NCI-H446 treated with DMSO at 0.1 percent for 48 hours (cell line): ENCODE measurements at regions not wholly inside any gene's neighbourhood (a gene's known extent, or its start where the extent isn't known, plus 50 kb on each side); places are given as distances from the start of the nearest gene placed in this dataset.

Experiments
- DNase-seq: peaks from one replicate; lab custom pipeline; 2025; lab: John Stamatoyannopoulos, UW

DNA sequence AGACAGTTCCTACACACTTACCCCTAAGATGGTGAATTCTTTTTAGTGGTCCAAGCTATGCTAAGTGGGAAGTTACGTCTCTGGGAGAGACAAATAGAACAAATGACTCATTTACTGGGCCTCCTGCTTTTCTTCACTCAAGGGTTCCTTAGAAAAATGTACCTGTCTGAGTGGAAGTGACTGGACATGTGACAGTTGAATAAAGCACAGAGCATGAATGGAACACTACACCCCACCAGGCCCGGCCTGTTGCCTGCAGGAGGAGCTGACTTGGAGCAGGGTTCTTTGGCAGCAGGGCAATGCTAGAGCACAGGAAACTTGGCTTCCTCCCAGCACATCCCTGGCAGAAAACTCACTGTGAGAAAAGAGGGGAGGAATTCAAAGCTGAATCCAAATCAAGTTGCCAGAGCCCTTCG is 451.0 kb upstream of the SETBP1 start:
- peak; percentile 87 for DNase-seq

DNA sequence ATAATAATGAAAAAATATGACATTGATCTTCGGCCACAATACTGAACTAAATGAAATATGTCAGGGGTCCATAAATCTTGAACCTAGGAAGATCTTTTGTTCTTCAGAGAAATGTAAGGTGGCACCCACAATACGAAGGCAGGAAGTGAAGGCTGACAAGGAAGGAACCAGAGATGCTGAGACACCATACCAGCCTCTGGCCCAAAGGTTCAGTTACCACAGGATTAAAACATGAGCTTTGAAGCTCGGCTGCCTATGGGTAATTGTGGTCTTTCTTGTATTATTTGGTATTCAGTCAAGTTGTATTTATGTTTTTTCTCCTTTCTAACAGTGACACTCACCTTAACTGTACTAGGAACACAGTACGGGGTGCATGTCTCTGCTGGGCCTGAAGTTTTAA is 448.8 kb upstream of the SETBP1 start:
- no peak for DNase-seq

DNA sequence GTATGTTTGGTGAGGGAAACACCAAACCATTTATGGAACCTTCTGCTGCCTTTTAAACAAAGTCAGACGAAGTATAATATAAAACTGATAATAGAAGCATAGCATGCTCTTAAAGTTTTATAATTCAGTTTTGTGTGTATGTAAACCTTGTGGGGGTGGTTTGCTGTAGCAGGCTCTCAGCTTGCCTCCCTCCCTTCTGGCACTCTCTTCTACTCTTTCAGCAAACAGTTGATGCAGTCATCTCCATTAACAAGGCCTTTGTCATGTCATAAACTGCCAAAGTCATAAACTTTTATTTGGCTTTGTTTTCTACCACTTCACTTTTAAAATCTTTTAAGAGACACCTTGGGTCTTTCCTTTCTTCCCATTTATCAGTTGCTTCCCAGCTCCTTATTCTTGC is 448.2 kb upstream of the SETBP1 start:
- DNase-seq = no peak

DNA sequence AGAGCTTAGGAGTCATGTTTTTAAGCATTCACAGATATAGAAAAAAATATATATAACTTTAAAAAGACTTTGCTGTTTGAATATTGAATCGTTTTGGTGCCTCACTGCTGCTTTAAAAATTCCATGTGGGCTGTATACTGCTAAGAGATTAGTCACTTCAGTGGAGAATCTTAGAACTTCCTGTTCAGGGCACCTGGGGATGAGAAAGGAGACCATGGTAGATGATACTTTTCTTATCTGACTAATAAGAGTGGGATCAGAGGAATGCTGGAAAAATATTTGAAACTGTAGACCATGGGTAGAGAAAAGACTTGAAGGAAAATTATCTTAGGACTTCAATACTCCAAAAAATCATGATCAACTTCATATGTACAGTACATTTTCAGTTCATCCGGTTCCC is 442.2 kb upstream of the SETBP1 start:
- no peak for DNase-seq

DNA sequence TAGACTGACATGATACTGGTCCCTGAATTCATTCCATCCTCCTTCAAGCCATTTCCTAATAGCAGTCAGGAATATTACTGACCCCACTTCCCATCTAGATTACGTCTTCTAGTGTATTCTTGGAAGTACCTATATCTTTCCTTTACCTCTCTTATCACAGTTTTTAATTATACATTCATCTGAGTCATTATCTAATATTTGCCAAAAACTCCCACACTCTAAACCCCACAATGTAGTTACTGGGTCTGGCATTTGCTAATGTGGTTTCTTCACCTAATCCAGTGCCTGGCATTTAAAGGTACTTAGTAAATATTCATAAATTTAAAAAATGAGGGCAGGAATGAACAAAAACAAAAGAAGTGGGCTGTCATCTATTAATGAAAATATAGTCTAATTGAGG is 441.8 kb upstream of the SETBP1 start:
- no peak for DNase-seq

DNA sequence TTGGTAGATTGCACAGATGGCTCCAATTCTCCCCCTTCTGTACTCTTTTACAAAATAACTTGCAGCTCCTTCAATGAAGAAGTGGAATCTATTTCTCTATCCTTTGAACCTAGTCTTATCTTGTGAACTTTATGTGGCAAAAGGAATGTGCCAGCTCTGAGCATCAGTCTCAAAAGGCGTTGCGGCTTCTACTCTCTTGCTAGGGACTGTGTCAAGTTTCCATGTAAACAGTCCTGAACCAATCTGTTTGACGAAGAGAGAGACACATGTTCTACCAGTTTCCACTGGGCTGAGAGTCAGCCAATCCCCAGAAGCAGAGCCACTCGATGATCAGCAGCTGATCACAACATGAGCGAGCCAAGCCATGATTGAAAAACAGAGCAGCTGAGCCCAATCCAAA is 439.7 kb upstream of the SETBP1 start:
- no peak for DNase-seq

DNA sequence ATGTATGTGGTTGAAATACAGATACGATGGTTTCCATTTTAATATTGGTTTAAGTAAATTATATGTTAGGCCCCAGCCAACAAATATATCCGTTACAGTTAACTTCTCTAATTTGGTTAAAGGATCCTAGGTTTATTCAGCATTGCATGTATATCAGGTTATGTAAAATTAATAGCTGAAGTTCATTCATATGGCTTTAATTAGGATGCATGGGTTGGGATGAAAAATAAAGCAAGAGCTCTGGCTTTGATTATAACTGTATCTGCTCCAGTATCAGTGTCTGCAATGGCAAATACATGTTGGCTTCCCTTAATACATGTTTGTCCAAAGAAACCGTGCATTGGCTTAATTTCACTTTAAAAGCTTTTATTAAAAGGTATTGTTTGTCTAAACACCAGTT is 435.7 kb upstream of the SETBP1 start:
- DNase-seq = no peak

DNA sequence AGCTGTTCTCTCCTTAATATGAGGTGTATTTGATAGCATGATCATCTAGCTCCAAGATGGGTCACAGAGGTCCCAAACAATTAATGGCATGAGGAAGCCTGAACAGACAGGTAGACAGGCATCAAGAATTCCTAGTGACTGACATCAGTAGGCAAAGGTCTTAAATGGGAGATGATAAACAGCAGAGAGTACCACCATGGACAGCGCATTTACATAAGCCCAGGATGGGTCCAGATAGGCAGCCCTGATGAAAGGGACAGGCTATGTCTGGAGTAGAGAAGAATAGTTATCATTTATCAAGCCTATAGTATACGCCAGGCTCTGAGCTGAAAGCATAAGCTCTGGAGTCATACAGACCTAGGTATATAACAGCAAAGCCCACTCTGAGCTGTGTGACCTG is 434.7 kb upstream of the SETBP1 start:
- no peak for DNase-seq

DNA sequence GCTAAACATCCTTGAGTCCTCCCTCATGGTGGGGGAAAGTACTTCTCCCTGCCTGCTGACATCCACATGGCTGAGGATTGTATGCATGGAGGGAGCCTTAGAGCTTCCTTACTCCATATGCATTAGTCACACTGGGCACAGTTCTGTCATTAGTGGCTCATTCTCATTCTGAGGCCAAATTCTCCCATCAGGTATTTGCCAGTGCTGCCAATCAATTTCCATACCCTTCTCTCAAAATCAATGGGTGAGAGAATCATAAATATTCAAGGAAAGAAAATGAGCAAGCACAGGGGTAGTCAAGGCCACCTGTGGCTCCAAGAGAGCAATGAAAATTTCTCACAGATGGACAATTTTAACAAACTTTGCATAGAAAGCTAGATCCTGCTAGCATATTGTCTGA is 422.6 kb upstream of the SETBP1 start:
- no peak for DNase-seq

DNA sequence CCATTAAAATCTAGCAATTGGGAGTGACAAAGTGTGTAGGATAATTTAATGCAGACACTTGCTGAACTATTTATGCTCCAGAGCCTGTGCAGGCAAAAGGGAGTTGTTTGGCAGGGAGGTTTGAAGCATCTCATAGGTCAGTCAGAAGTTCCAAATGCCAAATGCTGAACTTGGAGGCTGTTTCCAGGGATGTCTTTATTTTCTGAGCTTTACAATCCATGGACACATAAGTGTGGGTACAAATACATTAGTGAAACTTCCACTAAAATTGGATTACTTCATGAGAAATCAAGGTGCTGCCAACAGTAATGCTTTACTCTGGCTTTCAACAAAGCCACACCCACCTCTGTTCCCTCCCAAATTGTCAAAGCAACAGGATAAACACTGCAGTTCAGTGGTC is 422.1 kb upstream of the SETBP1 start:
- DNase-seq = no peak

DNA sequence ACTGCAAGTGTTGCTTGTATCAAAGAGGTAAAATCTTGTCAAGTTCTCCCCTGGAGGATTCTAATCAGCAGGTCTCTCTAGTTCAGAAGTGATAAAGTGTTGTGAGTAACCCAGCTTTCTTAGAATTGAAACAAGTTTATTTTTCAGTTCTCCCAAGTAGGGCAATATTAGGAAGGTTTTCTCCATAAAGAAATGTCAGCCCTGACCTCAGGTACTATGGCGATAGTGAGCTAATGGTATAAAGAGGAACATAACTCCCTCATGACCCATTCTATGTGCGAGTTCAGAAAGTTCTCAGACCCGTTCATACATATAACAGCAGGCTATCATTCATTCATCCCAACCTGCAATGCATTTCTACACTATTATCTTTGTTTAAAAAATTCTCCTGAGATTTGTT is 421.1 kb upstream of the SETBP1 start:
- DNase-seq = no peak

DNA sequence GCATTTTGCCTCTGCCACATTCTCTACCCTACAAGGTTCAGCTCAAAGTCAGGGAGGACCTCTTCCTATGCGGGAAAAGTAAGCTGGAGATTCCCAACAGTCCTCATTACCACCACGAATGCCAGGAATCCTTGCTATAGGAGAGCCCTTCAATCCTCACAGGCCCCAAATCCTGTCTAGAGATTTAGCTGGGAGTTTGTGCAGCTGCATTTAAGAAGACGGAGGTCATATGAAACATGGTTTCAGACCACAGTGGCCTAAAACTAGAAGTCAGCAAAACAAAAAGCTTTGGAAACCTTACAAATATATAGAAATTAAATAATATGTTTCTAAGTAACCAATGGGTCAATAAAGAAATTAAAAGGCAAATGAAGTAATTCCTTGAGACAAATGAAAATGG is 415.3 kb upstream of the SETBP1 start:
- no peak for DNase-seq

DNA sequence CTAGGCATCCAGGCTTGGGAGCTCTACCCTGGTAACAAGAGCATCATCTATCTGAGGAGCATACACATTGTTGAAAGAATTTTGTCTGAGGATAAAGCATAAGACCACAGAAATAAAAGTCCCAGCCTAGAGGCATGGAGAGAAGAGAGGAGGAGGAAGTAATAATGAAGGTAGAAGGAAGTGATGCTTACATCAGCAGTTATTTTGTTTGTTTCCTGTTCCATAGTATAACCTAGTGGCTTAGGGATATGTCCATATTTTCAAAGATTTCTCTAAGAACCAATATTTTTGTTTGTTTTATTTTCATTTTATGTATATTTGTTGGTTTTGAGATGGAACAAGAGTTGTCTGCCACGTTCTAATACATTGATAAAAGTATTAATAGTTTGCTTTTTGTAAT is 407.4 kb upstream of the SETBP1 start:
- DNase-seq = no peak

DNA sequence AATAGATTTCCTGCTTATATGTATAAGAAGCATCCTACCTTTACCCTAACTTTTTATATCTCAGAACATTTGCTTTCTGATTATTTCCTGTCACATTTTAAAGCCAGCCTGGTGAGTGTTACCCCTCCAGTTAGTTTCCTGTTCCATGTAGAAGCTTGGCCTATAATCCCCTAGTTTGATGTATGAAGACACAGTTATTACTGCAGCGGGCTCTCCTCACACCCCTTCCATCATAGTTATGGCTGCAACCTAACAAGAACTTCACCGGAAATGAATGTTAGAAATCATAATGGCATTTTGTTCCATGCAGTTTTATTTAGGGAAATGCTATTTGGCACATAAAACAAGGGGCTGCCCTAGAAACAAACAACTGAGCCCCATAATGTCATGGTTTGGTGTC is 400.2 kb upstream of the SETBP1 start:
- no peak for DNase-seq

DNA sequence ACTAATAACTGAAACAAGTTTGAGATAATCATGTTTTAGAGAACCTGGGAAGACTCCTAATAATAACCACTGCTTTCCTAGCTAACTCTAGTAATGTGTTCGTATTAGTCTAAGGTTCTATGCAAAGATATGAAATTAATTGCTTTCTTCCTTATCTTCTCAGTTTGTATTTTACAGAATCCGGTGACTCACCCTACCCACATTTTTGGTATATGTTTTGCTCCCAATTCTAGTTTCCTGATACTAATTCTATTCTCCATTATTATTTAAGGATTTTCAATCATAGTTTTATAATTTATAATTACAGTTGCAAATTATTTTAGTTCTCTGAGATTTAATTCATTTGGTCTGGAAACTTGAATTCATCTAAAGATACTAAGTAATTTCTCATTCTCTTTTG is 394.6 kb upstream of the SETBP1 start:
- no peak for DNase-seq

DNA sequence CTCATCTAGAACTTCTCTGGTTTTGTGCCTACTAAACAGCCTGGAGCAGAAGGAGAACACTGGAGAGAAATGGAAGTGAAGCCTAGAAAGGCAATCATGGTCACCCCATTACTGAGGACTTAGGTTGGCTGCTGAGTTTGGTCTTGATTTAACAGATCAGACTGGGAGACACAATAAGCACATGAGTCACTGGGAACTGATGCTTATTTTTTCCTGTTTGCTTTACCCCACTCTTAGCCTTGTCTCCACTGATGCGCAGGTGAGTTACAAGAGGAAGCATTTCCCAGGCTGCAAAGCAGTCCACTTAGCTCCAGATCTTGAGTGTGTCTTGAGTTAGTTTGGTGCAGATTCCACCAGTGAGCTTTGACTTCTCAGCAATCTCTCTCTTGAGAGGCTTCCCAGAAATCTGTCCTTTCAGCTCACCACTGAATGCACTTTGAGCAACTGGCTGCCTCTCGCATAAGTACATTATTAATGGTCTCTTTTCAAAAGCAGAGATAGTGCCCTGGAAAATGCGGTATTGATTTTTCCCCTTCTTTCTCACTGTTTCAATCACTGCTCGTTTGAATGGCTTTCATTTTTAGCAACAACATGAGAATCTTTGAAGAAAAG is 390.2 kb upstream of the SETBP1 start:
- DNase-seq = no peak

DNA sequence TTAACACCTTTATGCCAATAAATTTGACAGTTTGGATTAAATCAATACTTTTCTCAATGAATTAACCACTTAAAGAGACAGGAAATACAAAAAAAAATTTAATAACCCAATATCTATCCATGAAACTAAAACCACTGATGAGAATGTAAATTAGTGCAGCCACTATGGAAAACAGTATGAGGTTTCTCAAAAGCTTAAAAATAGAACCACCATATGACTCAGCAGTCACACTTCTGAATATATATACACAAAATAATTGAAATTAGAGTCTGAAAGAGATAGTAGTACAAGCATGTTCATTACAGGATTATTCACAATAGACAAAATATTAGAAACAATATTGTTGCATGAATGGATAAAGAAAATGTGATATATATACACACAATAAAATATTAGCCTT is 382.1 kb upstream of the SETBP1 start:
- no peak for DNase-seq

DNA sequence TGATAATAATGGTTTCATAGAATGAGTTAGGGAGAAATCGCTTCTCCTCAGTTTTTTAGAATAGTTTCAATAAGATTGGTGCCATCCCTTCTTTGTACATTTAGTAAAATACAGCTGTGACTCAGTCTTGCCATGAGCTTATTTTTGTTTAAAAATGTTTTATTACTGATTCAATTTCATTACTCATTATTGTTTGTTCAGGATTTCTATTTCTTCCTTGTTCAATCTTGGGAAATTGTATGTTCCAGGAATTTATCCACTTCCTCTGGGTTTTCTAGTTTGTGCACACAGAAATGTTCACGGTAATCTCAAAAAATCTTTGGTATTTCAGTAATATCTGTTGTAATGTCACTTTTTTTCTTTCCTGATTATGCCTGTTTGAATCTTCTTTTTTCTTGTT is 371.5 kb upstream of the SETBP1 start:
- DNase-seq = no peak

DNA sequence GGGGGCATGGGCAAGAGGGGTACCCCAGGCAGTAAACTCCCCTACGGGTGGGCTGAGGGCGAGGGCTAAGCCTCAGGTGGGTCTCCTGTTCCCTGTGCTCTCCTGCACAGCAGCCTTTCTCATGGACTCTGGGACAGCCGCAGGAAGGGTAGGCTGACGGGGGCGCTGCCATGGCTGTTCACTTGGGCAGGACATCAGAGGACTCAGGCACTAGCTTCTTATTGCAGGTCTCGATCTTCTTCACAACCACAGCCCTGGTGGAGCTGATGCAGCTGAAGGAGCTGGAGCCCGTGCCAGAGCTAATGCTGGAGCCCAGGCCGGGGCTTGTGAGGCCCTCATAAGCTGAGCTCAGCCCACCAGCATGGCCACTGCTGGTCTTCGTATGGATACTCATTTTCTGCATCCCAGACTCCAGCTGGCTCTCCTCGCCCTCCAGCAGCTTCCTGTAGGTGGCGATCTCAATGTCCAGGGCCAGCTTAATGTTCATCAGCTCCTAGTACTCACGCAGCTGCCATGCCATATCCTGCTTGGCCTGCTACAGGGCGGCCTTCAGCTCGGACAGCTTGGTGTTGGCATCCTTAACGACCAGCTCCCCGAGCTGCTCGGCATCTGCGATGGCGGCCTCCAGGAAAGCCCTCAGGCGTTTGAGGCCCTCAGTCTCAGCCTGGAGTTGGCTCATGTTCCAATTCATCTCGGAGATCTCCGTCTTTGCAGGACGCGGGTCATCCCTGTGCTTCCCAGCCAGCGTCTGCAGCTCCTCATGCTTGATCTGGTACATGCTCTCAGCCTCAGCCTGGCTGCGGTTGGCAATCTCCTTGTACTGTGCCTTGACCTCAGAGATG is 359.8 kb upstream of the SETBP1 start:
- no peak for DNase-seq

DNA sequence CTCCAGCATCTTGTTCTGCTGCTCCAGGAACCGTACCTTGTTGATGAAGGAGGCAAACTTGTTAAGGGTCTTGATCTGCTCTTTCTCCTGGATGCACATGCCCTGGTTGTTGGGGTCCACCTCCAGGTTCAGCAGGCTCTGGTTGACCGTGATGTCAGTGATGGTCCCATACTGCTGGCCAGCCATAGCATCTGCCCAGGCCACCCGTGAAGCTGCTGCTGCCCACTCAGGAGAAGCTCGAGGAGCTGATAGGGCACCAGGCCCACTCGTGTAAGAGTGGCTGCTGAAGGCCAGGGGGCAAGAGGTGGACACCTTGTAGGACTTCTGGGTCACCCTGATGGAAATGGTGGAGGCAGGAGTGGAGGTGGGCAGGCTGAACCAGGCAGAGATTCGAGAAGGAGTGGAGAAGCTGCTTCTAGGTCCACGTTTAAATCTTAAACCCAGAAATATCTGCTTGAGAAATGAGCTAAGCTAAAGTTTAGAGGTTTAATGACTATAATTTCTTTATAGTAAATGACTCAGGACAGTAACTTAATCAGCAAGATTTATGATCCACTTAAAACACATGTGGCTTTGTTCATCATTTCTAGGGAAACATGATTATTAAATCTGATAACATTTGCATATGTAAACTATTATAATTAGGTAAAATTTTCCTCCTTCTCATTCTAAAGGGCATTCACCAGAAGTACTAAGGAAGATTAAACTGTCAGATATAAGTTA is 358.7 kb upstream of the SETBP1 start:
- no peak for DNase-seq

DNA sequence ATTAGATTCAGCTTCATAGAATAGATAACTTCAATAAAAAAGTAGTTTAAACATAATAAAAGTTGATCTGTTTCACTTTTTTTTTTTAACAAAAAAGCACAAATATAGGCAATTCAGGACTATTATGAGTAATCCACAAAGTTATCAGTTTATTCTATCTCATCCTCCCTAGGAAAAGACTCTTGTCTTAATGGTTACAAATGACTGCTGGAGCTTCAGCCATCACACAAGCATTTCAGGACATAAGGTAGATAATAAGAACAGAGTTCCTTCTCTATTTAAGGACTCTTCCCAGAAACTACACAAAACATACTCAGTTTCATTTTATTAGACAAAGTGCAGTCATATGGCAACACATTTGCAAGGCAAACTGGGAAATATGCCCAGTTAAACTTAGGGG is 357.6 kb upstream of the SETBP1 start:
- DNase-seq = no peak

DNA sequence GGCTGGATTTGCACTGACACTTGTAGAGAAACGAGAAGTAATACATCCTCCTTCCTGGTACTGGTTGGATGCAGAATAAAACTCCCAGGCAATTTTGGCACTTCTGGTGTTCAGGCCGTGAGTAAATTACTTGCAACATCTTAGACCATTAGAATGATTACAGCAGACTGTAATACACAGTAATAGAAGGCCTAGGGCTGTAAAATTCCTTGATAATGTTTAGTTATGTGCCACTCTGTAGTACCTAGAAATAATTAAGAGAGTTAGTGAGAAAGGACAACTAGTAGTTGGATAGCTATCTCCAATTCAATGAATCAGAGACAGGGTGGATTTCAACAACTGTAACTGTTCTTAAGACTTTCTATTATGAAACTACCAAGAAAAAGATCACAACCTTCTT is 356.3 kb upstream of the SETBP1 start:
- no peak for DNase-seq

DNA sequence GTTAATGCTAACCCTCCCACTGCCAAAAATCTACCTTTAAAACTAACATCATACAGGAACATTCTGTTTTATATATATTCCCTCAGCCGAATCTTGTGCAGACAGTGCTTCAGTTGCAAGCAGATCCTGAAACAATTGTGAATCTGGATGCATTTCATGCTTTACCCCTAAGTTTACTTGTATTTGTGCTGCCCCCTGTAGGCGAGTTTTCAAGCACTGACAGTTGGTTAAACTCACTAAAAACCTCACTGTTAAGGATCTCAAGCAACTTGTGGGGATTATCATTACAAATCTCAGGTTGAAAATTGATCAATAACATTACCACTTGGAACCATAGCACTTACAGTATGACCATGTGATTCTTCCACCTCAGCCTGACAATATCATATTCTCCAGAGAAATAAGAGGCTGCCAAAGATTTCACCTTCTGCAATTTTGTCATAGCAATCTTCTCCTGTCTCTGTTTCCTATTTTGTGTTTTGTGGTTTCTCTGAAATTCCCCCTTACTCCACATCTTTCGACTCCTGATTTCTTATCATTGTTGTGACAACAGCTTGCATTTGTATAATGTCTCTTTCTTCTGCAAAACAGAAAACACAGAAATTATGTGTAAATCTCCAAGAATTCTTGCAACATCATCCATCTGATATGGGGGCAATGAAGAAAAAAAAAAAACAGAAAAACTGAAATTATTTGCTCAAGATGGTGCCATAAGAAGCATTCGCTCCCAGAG is 354.6 kb upstream of the SETBP1 start:
- DNase-seq = peak; percentile 2
